GM23248 (cell line): ENCODE measurements at regions not wholly inside any gene's neighbourhood (a gene's known extent, or its start where the extent isn't known, plus 50 kb on each side); places are given as distances from the start of the nearest gene placed in this dataset.

Experiments used
- EZH2 ChIP-seq: fragments of 200-600 bp; sonication (generic); IDR thresholded peaks from 2 replicates; pipeline ENCODE4 v1.6.1; 2018; ENCODE audit warnings: antibody characterized with exemption, mild to moderate bottlenecking; ENCODE audit not compliant: insufficient read depth, poor library complexity, severe bottlenecking
- EZH2phosphoT487 ChIP-seq: fragments of 200-600 bp; sonication (generic); IDR thresholded peaks from 2 replicates; pipeline ENCODE4 v1.6.1; 2018; ENCODE audit warnings: antibody characterized with exemption, moderate library complexity, mild to moderate bottlenecking, low read depth; ENCODE audit not compliant: insufficient read depth

DNA sequence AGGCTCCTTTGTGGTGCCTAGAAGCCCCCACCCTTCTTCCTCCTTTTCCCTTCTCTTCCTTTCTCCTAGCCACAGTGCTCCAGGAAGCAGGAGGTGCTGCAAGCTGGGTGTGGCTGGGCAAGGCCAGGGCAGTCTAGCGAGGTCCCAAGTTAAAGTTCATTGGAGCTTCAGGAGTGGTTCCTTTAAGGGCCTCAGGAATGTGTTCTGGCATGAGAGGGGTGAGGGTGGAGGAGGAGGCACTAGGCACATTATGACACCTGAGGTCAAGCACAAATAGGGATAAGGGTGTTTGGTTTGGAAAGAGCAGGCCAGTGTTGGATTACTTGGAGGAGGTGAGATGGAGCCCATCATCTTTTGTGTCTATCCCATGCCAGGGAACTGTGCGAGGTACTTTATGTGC lies 258.7 kb downstream of the TLE3 start:
- TF ChIP-seq EZH2 (no peak), EZH2phosphoT487 (no peak)
